Right lobe of liver (tissue), 6 donors: ENCODE measurements at regions not wholly inside any gene's neighbourhood (a gene's known extent, or its start where the extent isn't known, plus 50 kb on each side); places are given as distances from the start of the nearest gene placed in this dataset.

Source experiments
- ATAC-seq, 4 donors: fragments of 200-7000 bp; cut with Tn5 transposase; one replicate each; pipeline ENCODE4 v1.9.1; 2020; ENCODE audit warnings: mild to moderate bottlenecking in 4 of 4, moderate library complexity in 4 of 4
- DNase-seq, 3 donors: peaks; one replicate each; pipeline ENCODE4 v3.0.0-alpha.2; 2020
- H3K27ac ChIP-seq, 3 donors: fragments of 200-600 bp; one replicate each; pipeline ENCODE4 v1.8.0; 2022
- H3K27me3 ChIP-seq, 2 donors: fragments of 200-600 bp; one replicate each; pipeline ENCODE4 v1.8.0; 2022
- H3K36me3 ChIP-seq, 4 donors: fragments of 200-600 bp; sonication (generic) in 1 of 4; one replicate each; pipeline versions ENCODE4 v1.5.1 to v1.8.0; 2017 to 2022; ENCODE audit warnings: control low read depth in 1 of 4
- H3K4me1 ChIP-seq, 4 donors: fragments of 200-600 bp; sonication (generic) in 1 of 4; one replicate each; pipeline versions ENCODE4 v1.5.1 to v1.8.0; 2017 to 2022; ENCODE audit warnings: control low read depth in 1 of 4
- H3K4me3 ChIP-seq, 3 donors: fragments of 200-600 bp; one replicate each; pipeline ENCODE4 v1.8.0; 2022
- H3K9me3 ChIP-seq, 4 donors: fragments of 200-600 bp; sonication (generic) in 1 of 4; one replicate each; pipeline versions ENCODE4 v1.5.1 to v1.8.0; 2017 to 2022; ENCODE audit warnings: control low read depth in 1 of 4
- CTCF ChIP-seq, 4 donors: fragments of 200-600 bp in 3 of 4; fragments of 450-650 bp in 1 of 4; IDR thresholded peaks; one replicate each; pipeline versions ENCODE4 v1.5.1 to v1.8.0; 2016 to 2022; ENCODE audit warnings: antibody characterized with exemption in 4 of 4, mild to moderate bottlenecking in 2 of 4
- POLR2A ChIP-seq: fragments of 450-650 bp; IDR thresholded peaks from one replicate; pipeline ENCODE4 v1.6.1; 2017; ENCODE audit warnings: antibody characterized with exemption, mild to moderate bottlenecking
- WGBS: methylation state at CpG from one replicate; pipeline ENCODE4 v1.1.6; 2018; ENCODE audit warnings: low coverage, low lambda C conversion rate; ENCODE audit not compliant: insufficient coverage; ENCODE audit errors: missing lambda C conversion rate; 5-methylcytosine and 5-hydroxymethylcytosine counted together
- intact Hi-C, 2 donors: fragments of 100-400 bp; cut with DNase I; formaldehyde crosslinking; loops; one replicate each; pipeline versions ENCODE4 v1.11.2 to v1.14.1; 2022
- donor health status: DM: no; HTN: yes; CAD: no.
- donor health status: DM: no; HTN: no; CAD: no.
- donor health status: DM: no; HTN: no; CAD: no.
- donor health status: DM: no; HTN: yes; CAD: no.
- donor health status: DM: no; HTN: yes; CAD: no.

GRCh38 chr4:44070843-44071242, 377.8 kb downstream of the KCTD8 start:
- Histone ChIP-seq H3K4me3 (no peak overlapping the region), H3K36me3 (no peaks in the 10 kb centered on the region), H3K27me3 (no peaks in the 10 kb centered on the region), H3K4me1 (no peaks in the 10 kb centered on the region), H3K27ac (no peak overlapping the region), H3K9me3 (no peaks in the 10 kb centered on the region)
- intact Hi-C loops, result no loop called here
- TF ChIP-seq CTCF (IDR thresholded peaks at IDR 0.05) (no peak), POLR2A (no peak)
- DNase-seq, result peak in 1 of 3 donors; percentile 14
- no peak for ATAC-seq
- 53% methylated on average over 5 of the region's 6 CpGs for WGBS

GRCh38 chr4:44071959-44072955, 376.4 kb downstream of the KCTD8 start:
- peak in 1 of 3 donors; percentile 19 for DNase-seq
- no peaks in the 10 kb centered on the region for H3K36me3 ChIP-seq
- H3K4me1 ChIP-seq, result no peaks in the 10 kb centered on the region
- WGBS, result 53% methylated on average over 2 of the region's 12 CpGs
- TF ChIP-seq CTCF (IDR thresholded peaks at IDR 0.05) (no peak), POLR2A (no peak)
- H3K4me3 ChIP-seq, result no peak overlapping the region
- H3K9me3 ChIP-seq, result no peaks in the 10 kb centered on the region
- ATAC-seq, result peak in 1 of 4 donors; percentile 22
- intact Hi-C loops, result no loop called here
- H3K27ac ChIP-seq, result no peak overlapping the region
- H3K27me3 ChIP-seq, result no peaks in the 10 kb centered on the region

- no peak for TF ChIP-seq POLR2A
- TF ChIP-seq CTCF (IDR thresholded peaks at IDR 0.05), result no peak
- Histone ChIP-seq H3K4me1 (no peaks in the 10 kb centered on the region), H3K36me3 (no peaks in the 10 kb centered on the region), H3K9me3 (no peaks in the 10 kb centered on the region), H3K27ac (no peak overlapping the region), H3K4me3 (no peak overlapping the region), H3K27me3 (no peaks in the 10 kb centered on the region)
- intact Hi-C loops, result no loop called here
- DNase-seq (no peak), ATAC-seq (no peak)
Measured at GRCh38 chr4:44086753-44087152, 361.9 kb downstream of the KCTD8 start.

GRCh38 chr4:44093390-44093789, 355.2 kb downstream of the KCTD8 start:
- H3K27me3 ChIP-seq, result no peaks in the 10 kb centered on the region
- no peak overlapping the region for H3K4me3 ChIP-seq
- H3K27ac ChIP-seq, result no peak overlapping the region
- ATAC-seq (no peak), DNase-seq (no peak)
- no peaks in the 10 kb centered on the region for H3K4me1 ChIP-seq
- intact Hi-C loops, result no loop called here
- no peaks in the 10 kb centered on the region for H3K9me3 ChIP-seq
- H3K36me3 ChIP-seq, result no peaks in the 10 kb centered on the region
- TF ChIP-seq CTCF (IDR thresholded peaks at IDR 0.05), result no peak
- no peak for TF ChIP-seq POLR2A
